ENCODE measurements at regions not wholly inside any gene's neighbourhood (a gene's known extent, or its start where the extent isn't known, plus 50 kb on each side); places are given as distances from the start of the nearest gene placed in this dataset.

- Histone ChIP-seq H2AFZ (replicated peaks; ENCODE audit: low read length, poor library complexity) (no peak overlapping the region), H3K4me1 (ENCODE audit: control insufficient read depth, insufficient read depth, low read length) (no peaks in the 10 kb centered on the region), H3K4ac (ENCODE audit: low read depth, low read length) (no peak overlapping the region), H4K20me1 (ENCODE audit: insufficient read depth, low read length) (no peaks in the 10 kb centered on the region), H3K9me3 (ENCODE audit: control insufficient read depth, insufficient read depth, low read length) (peaks cover 2% of the 10 kb centered on the region; the same call in 1 of the 2 replicates), H3K14ac (replicated peaks; ENCODE audit: low read depth, low read length) (no peak overlapping the region), H3K23ac (ENCODE audit: low read depth, low read length) (no peak overlapping the region), H3K56ac (ENCODE audit: extremely low read depth, insufficient read depth, low read length) (no peak overlapping the region), H3K27me3 (ENCODE audit: control insufficient read depth, insufficient read depth, low read length) (no peaks in the 10 kb centered on the region), H3K27ac (ENCODE audit: insufficient read depth, low read length) (no peak overlapping the region), H4K91ac (ENCODE audit: insufficient read depth, low read depth, low read length) (no peak overlapping the region), H4K8ac (ENCODE audit: low read depth in 2 of 2, low read length in 2 of 2) (no peak overlapping the region), H3K4me2 (ENCODE audit: low read depth, low read length) (no peak overlapping the region), H3K18ac (ENCODE audit: low read depth, low read length) (no peak overlapping the region), H3K4me3 (ENCODE audit: insufficient read depth, low read depth, low read length) (no peak overlapping the region), H4K5ac (ENCODE audit: low read depth, low read length) (no peak overlapping the region), H2AK5ac (ENCODE audit: low read depth, low read length) (no peak overlapping the region), H2BK20ac (ENCODE audit: low read depth, low read length) (no peak overlapping the region), H3K9ac (ENCODE audit: low read depth, low read length) (no peak overlapping the region), H2BK15ac (ENCODE audit: low read depth, low read length) (no peak overlapping the region), H3K36me3 (ENCODE audit: control insufficient read depth, insufficient read depth, low read length) (no peaks in the 10 kb centered on the region), H2BK5ac (ENCODE audit: low read depth, low read length, poor library complexity, severe bottlenecking) (no peak overlapping the region), H3K79me1 (ENCODE audit: low read depth in 1 of 2, low read length in 2 of 2) (no peaks in the 10 kb centered on the region), H2AK9ac (replicated peaks; ENCODE audit: low read depth, low read length, poor library complexity) (no peak overlapping the region), H3K9me1 (ENCODE audit: insufficient read depth, low read length) (no peaks in the 10 kb centered on the region), H2BK120ac (ENCODE audit: low read depth, low read length) (no peak overlapping the region)
- WGBS, 2 experiments (ENCODE audit: extremely low coverage in 2 of 2, insufficient read length in 1 of 2): no CpG with 5 or more reads among the region's 1 CpG
- in situ Hi-C loops (cut with MboI; ENCODE audit: low sequenced_read_pairs): no loop called here
- BruUV-seq (replicated peaks): no TSS peak
- intact Hi-C loops (cut with micrococcal nuclease): no loop called here
- ChIA-PET CTCF (no interaction called here), POLR2A (ENCODE audit: unreplicated experiment) (no interaction called here)
- DNase-seq: no peak
- ATAC-seq (ENCODE audit: low read depth): no peak
- TF ChIP-seq MAFK (IDR thresholded peaks at IDR 0.05; ENCODE audit: low read depth, low read length) (no peak), MAZ (IDR thresholded peaks at IDR 0.05; ENCODE audit: borderline replicate concordance, low read depth, low read length) (no peak), CHD1 (IDR thresholded peaks at IDR 0.05; ENCODE audit: low read depth, low read length) (no peak), USF2 (IDR thresholded peaks at IDR 0.05; ENCODE audit: low read depth, low read length) (no peak), RCOR1 (IDR thresholded peaks at IDR 0.05; ENCODE audit: insufficient replicate concordance, low read length) (no peak)
- dilution Hi-C loops (cut with HindIII; ENCODE audit: low sequenced_read_pairs, unreplicated experiment): no loop called here
Observed at GRCh38 chr4:62324215-62324614, 1124.1 kb downstream of the ADGRL3 start.

All from IMR-90 (cell line).